ENCODE measurements at regions not wholly inside any gene's neighbourhood (a gene's known extent, or its start where the extent isn't known, plus 50 kb on each side); places are given as distances from the start of the nearest gene placed in this dataset.
"Not testable (repeated sequence)": the region's sequence is repeated elsewhere in the genome, so short reads cannot be mapped to it uniquely, and the experiment has no call there.

GRCh38 chr4:60962286-60962685 is 237.8 kb upstream of the ADGRL3 start:
- H3K4me3 ChIP-seq (ENCODE audit: low read depth, low read length) = no peak overlapping the region
- no peak for TF ChIP-seq CTCF (IDR thresholded peaks at IDR 0.05; ENCODE audit: borderline replicate concordance, insufficient read depth, low read depth, low read length)

- H3K4me3 ChIP-seq (ENCODE audit: low read depth, low read length) = no peak overlapping the region
- no peak for TF ChIP-seq CTCF (IDR thresholded peaks at IDR 0.05; ENCODE audit: borderline replicate concordance, insufficient read depth, low read depth, low read length)
Measured at GRCh38 chr4:60981534-60981933, 218.6 kb upstream of the ADGRL3 start.

- H3K4me3 ChIP-seq (ENCODE audit: low read depth, low read length) = no peak overlapping the region
- TF ChIP-seq CTCF (IDR thresholded peaks at IDR 0.05; ENCODE audit: borderline replicate concordance, insufficient read depth, low read depth, low read length) = no peak
Measured at GRCh38 chr4:60989141-60989540, 211.0 kb upstream of the ADGRL3 start.

GRCh38 chr4:60992037-60992436 is 208.1 kb upstream of the ADGRL3 start:
- TF ChIP-seq CTCF (IDR thresholded peaks at IDR 0.05; ENCODE audit: borderline replicate concordance, insufficient read depth, low read depth, low read length) = no peak
- no peak overlapping the region for H3K4me3 ChIP-seq (ENCODE audit: low read depth, low read length)

GRCh38 chr4:61003301-61003700 is 196.8 kb upstream of the ADGRL3 start:
- no peak overlapping the region for H3K4me3 ChIP-seq (ENCODE audit: low read depth, low read length)
- no peak for TF ChIP-seq CTCF (IDR thresholded peaks at IDR 0.05; ENCODE audit: borderline replicate concordance, insufficient read depth, low read depth, low read length)

- TF ChIP-seq CTCF (IDR thresholded peaks at IDR 0.05; ENCODE audit: borderline replicate concordance, insufficient read depth, low read depth, low read length) = no peak
Measured at GRCh38 chr4:61004651-61005170, 195.4 kb upstream of the ADGRL3 start.

GRCh38 chr4:61011051-61011450 is 189.1 kb upstream of the ADGRL3 start:
- TF ChIP-seq CTCF (IDR thresholded peaks at IDR 0.05; ENCODE audit: borderline replicate concordance, insufficient read depth, low read depth, low read length) = no peak
- H3K4me3 ChIP-seq (ENCODE audit: low read depth, low read length) = no peak overlapping the region

More at GRCh38 chr4:61004651-61005170, 195.4 kb upstream of the ADGRL3 start:
- H3K4me3 ChIP-seq (ENCODE audit: low read depth, low read length) = no peak overlapping the region

GRCh38 chr4:61011936-61012335 is 188.2 kb upstream of the ADGRL3 start:
- H3K4me3 ChIP-seq (ENCODE audit: low read depth, low read length) = not testable (repeated sequence)
